Nephron progenitor cell (in vitro differentiated cells): ENCODE measurements at regions not wholly inside any gene's neighbourhood (a gene's known extent, or its start where the extent isn't known, plus 50 kb on each side); places are given as distances from the start of the nearest gene placed in this dataset.

Source experiments
- DNase-seq: peaks from one replicate; pipeline ENCODE4 v3.0.0; 2021
- H3K27ac Mint-ChIP-seq: 2 replicates; pipeline ENCODE4 v1.8.0; 2021; ENCODE audit warnings: mild to moderate bottlenecking, moderate library complexity, mixed read lengths
- H3K27me3 Mint-ChIP-seq: 2 replicates; pipeline ENCODE4 v1.8.0; 2021; ENCODE audit warnings: mild to moderate bottlenecking, low read depth, mixed read lengths; ENCODE audit not compliant: poor library complexity
- H3K36me3 Mint-ChIP-seq: 2 replicates; pipeline ENCODE4 v1.8.0; 2021; ENCODE audit warnings: low read depth, mixed read lengths
- H3K4me1 Mint-ChIP-seq: 2 replicates; pipeline ENCODE4 v1.8.0; 2021; ENCODE audit warnings: mixed read lengths
- H3K4me3 Mint-ChIP-seq: 2 replicates; pipeline ENCODE4 v1.8.0; 2021; ENCODE audit warnings: mild to moderate bottlenecking, moderate library complexity, mixed read lengths
- H3K9me3 Mint-ChIP-seq: 2 replicates; pipeline ENCODE4 v1.8.0; 2021; ENCODE audit warnings: mild to moderate bottlenecking, moderate library complexity, mixed read lengths
- TF ChIP-seq, protein P1 (sequence below): fragments of 200-600 bp; sonication (generic); IDR thresholded peaks from 2 replicates; pipeline ENCODE4 v1.5.0; 2021; ENCODE audit warnings: antibody characterized with exemption

DNA sequence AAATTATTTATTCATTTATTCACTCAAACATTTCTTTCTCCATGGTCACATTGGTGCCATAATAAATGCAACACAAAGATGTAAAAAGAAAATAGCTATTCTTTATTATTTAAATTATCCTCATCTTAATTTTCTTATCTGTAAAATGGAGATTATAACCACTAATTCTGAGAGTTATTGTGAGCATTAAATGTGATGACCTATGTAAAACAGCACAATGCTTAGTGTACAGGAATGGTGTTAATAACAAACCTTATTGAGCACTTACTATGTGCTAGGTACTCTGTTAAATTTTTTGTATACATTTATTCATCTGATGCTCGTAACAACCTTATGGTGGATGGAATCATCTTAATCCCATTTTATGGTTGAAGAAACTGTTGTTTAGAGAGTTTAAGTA is 84.6 kb downstream of the NTMT2 start:
- no peak overlapping the region for H3K4me3 Mint-ChIP-seq
- DNase-seq, result no peak
- TF ChIP-seq, protein P1, sequence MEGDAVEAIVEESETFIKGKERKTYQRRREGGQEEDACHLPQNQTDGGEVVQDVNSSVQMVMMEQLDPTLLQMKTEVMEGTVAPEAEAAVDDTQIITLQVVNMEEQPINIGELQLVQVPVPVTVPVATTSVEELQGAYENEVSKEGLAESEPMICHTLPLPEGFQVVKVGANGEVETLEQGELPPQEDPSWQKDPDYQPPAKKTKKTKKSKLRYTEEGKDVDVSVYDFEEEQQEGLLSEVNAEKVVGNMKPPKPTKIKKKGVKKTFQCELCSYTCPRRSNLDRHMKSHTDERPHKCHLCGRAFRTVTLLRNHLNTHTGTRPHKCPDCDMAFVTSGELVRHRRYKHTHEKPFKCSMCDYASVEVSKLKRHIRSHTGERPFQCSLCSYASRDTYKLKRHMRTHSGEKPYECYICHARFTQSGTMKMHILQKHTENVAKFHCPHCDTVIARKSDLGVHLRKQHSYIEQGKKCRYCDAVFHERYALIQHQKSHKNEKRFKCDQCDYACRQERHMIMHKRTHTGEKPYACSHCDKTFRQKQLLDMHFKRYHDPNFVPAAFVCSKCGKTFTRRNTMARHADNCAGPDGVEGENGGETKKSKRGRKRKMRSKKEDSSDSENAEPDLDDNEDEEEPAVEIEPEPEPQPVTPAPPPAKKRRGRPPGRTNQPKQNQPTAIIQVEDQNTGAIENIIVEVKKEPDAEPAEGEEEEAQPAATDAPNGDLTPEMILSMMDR, result no peak
- H3K9me3 Mint-ChIP-seq, result no peaks in the 10 kb centered on the region
- no peaks in the 10 kb centered on the region for H3K27me3 Mint-ChIP-seq
- H3K36me3 Mint-ChIP-seq, result no peaks in the 10 kb centered on the region
- H3K27ac Mint-ChIP-seq, result no peak overlapping the region
- H3K4me1 Mint-ChIP-seq, result peaks cover 8% of the 10 kb centered on the region

DNA sequence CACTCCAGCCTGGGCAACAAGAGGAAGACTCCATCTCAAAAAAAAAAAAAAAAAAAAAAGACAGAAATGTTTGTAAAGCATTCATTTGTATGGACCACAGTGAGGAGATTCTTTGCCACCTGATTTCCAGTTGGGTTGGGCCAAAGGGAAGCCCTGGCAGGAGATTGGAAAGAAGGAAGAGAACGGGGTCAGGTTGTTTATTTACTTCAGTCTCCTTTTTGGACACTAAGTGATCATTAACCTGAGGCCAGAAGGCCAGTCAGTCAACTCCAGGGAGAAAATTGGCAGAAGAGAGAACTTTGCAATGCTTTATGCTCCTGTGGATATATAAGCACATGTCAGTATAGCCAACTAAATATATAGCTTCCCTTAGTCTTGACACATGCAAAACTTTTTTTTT is 85.9 kb downstream of the NTMT2 start:
- H3K27me3 Mint-ChIP-seq, result no peaks in the 10 kb centered on the region
- H3K27ac Mint-ChIP-seq, result no peak overlapping the region
- peaks cover 1% of the 10 kb centered on the region for H3K4me1 Mint-ChIP-seq

DNA sequence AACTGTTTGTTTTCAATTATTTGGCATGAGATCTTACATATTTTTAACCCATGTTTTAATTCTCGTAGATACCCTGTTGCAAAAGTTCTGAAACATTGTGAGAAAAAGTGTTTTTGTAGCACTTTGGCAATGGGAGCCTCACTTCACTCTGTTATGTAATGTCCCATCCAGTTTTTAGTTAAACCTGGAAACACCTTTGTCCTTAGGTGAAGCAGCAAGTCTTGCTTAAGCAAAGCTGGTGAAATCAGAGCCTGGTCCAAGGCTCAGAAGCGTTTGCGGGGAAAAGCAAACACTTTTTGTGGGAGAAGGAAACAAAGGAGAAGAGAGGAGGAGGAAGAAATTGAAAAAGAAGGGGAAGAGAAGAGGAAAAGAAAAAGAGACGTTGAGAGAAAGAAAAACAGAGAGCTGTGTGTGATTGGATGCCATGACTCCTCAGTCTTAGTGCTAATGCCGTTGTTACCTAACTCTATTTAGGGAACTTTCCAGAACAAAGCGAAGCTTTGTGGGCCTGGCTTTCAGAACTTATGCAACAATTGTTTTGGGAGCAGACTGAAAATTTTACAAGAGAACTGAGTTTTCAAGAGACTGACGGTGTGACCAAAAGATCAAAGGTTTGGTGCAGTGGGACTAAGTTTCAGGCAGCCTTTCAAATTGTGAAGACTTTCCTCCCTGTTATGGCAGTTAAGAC is 93.1 kb downstream of the NTMT2 start:
- Mint-ChIP-seq H3K27me3 (peaks cover 5% of the 10 kb centered on the region), H3K36me3 (no peaks in the 10 kb centered on the region), H3K4me3 (no peak overlapping the region), H3K4me1 (peaks cover 29% of the 10 kb centered on the region), H3K9me3 (peaks cover 4% of the 10 kb centered on the region), H3K27ac (peak overlapping the region; percentile 73)
- DNase-seq, result no peak
- TF ChIP-seq, protein P1, result no peak

More for the DNA sequence above, 85.9 kb downstream of the NTMT2 start:
- no peaks in the 10 kb centered on the region for H3K36me3 Mint-ChIP-seq
- no peak overlapping the region for H3K4me3 Mint-ChIP-seq
- TF ChIP-seq, protein P1, result no peak
- no peak for DNase-seq
- no peaks in the 10 kb centered on the region for H3K9me3 Mint-ChIP-seq

DNA sequence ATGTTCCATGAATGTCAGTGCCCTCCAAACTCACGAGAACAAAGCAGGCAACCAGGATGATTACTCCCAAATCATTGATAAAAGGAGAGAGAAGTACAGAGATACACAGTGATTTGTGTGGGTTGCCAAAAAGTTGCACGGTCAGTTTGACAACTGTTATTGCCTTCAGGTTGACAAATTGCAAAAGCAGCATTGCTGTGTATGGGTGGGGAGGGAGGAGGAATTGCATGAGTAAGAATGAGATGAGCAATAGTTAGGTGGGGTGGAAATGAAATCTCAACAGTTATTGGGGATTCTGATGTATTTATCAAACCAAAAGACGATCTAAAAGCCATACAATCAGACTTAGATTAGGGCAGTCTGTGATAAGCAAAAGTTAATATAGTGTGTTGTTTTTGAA is 93.7 kb downstream of the NTMT2 start:
- Mint-ChIP-seq H3K36me3 (no peaks in the 10 kb centered on the region), H3K27ac (peak overlapping the region; percentile 73), H3K9me3 (peaks cover 4% of the 10 kb centered on the region), H3K4me3 (no peak overlapping the region), H3K4me1 (peaks cover 34% of the 10 kb centered on the region), H3K27me3 (peaks cover 5% of the 10 kb centered on the region)
- TF ChIP-seq, protein P1, result no peak
- DNase-seq, result no peak

DNA sequence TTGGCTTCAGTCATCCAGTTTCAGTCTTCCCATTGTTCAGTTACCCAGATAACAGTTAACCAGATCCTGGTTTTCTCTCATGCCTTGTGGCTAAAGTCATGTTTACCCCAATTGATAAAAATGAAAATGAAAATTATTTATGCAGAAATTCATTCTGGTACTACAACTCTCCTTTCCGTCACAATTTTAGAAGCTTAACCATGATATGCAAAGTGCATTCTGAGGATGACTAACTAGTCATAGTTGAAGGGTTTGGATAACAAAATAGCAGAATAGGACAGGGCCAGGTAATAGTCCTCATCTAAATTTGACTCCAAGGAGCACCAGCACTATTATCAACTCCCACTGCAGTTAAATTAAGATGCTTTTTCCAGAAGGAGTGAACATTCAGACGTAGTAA is 94.7 kb downstream of the NTMT2 start:
- no peaks in the 10 kb centered on the region for H3K36me3 Mint-ChIP-seq
- H3K27ac Mint-ChIP-seq, result no peak overlapping the region
- no peak for DNase-seq
- no peak overlapping the region for H3K4me3 Mint-ChIP-seq
- peaks cover 34% of the 10 kb centered on the region for H3K4me1 Mint-ChIP-seq
- H3K27me3 Mint-ChIP-seq, result peaks cover 5% of the 10 kb centered on the region
- H3K9me3 Mint-ChIP-seq, result peaks cover 4% of the 10 kb centered on the region
- TF ChIP-seq, protein P1, result no peak

DNA sequence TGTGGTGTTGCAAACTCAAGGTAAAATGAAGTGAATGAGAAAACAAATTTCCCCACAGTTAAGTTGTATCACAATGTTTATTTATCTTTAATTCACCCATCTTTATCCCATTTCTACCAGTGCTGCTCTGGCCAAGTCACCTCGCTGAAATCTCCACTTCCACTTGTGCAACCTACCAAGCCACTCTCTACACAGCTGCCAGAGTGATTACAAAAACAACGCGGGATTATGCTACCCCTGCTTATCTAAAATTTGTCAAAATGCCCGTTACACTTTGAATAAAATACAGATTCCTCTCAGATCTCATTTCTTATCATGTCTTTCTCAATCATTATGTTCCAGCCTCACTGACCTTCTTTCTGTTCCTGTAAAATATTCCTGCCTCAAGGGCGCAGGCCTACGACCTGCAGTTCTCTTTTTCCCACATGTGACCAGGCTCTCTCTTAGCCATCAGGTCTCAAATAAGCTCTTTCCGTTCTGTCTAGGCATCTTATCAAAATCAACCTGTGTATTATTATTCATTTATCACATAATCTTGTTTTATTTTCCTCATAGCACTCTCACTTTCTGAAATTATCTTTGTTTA is 95.6 kb downstream of the NTMT2 start:
- no peak for DNase-seq
- H3K27me3 Mint-ChIP-seq, result peaks cover 5% of the 10 kb centered on the region
- TF ChIP-seq, protein P1, result no peak
- no peaks in the 10 kb centered on the region for H3K36me3 Mint-ChIP-seq
- H3K9me3 Mint-ChIP-seq, result peaks cover 9% of the 10 kb centered on the region
- H3K4me3 Mint-ChIP-seq, result no peak overlapping the region
- no peak overlapping the region for H3K27ac Mint-ChIP-seq
- H3K4me1 Mint-ChIP-seq, result peaks cover 34% of the 10 kb centered on the region
